ENCODE measurements at regions not wholly inside any gene's neighbourhood (a gene's known extent, or its start where the extent isn't known, plus 50 kb on each side); places are given as distances from the start of the nearest gene placed in this dataset.
A peak's percentile ranks its signal among the peaks of the same experiment; 100 is the strongest.
"Not testable (repeated sequence)": the region's sequence is repeated elsewhere in the genome, so short reads cannot be mapped to it uniquely, and the experiment has no call there.

GRCh38 chr3:40940651-40941050 lies 258.7 kb upstream of the CTNNB1 start:
- DNase-seq (ENCODE audit: low read depth in 2 of 2): no peak

- DNase-seq (ENCODE audit: low read depth in 2 of 2): not testable (repeated sequence)
Observed at GRCh38 chr3:40947022-40947421, 252.3 kb upstream of the CTNNB1 start.

GRCh38 chr3:40949347-40949746 lies 250.0 kb upstream of the CTNNB1 start:
- not testable (repeated sequence) for DNase-seq (ENCODE audit: low read depth in 2 of 2)

GRCh38 chr3:40951636-40952035 lies 247.7 kb upstream of the CTNNB1 start:
- no peak for DNase-seq (ENCODE audit: low read depth in 2 of 2)

GRCh38 chr3:40961104-40961857 lies 238.0 kb upstream of the CTNNB1 start:
- DNase-seq (ENCODE audit: low read depth in 2 of 2): no peak

GRCh38 chr3:40962721-40963120 lies 236.6 kb upstream of the CTNNB1 start:
- no peak for DNase-seq (ENCODE audit: low read depth in 2 of 2)

- no peak for DNase-seq (ENCODE audit: low read depth in 2 of 2)
Observed at GRCh38 chr3:40968666-40969065, 230.6 kb upstream of the CTNNB1 start.

- no peak for DNase-seq (ENCODE audit: low read depth in 2 of 2)
Observed at GRCh38 chr3:40969341-40969740, 230.0 kb upstream of the CTNNB1 start.

- DNase-seq (ENCODE audit: low read depth in 2 of 2): no peak
Observed at GRCh38 chr3:40969756-40970466, 229.4 kb upstream of the CTNNB1 start.

- peak; percentile 18 to 23 for DNase-seq (ENCODE audit: low read depth in 2 of 2)
Observed at GRCh38 chr3:40971191-40972168, 227.8 kb upstream of the CTNNB1 start.

GRCh38 chr3:40972350-40972749 lies 227.0 kb upstream of the CTNNB1 start:
- DNase-seq (ENCODE audit: low read depth in 2 of 2): no peak

GRCh38 chr3:40973141-40973540 lies 226.2 kb upstream of the CTNNB1 start:
- DNase-seq (ENCODE audit: low read depth in 2 of 2): no peak

- DNase-seq (ENCODE audit: low read depth in 2 of 2): no peak
Observed at GRCh38 chr3:40975711-40976121, 223.6 kb upstream of the CTNNB1 start.

- no peak for DNase-seq (ENCODE audit: low read depth in 2 of 2)
Observed at GRCh38 chr3:40976241-40976640, 223.1 kb upstream of the CTNNB1 start.

- no peak for DNase-seq (ENCODE audit: low read depth in 2 of 2)
Observed at GRCh38 chr3:40978442-40978841, 220.9 kb upstream of the CTNNB1 start.

GRCh38 chr3:40979962-40980361 lies 219.3 kb upstream of the CTNNB1 start:
- no peak for DNase-seq (ENCODE audit: low read depth in 2 of 2)

- peak in 1 of 2 donors; percentile 16 for DNase-seq (ENCODE audit: low read depth in 2 of 2)
Observed at GRCh38 chr3:40980467-40980866, 218.8 kb upstream of the CTNNB1 start.

- DNase-seq (ENCODE audit: low read depth in 2 of 2): no peak
Observed at GRCh38 chr3:40985195-40985594, 214.1 kb upstream of the CTNNB1 start.

- DNase-seq (ENCODE audit: low read depth in 2 of 2): no peak
Observed at GRCh38 chr3:40988468-40988867, 210.8 kb upstream of the CTNNB1 start.

- DNase-seq (ENCODE audit: low read depth in 2 of 2): no peak
Observed at GRCh38 chr3:40989141-40990061, 209.9 kb upstream of the CTNNB1 start.

GRCh38 chr3:40990062-40990456 lies 209.2 kb upstream of the CTNNB1 start:
- DNase-seq (ENCODE audit: low read depth in 2 of 2): no peak

Data from stimulated activated CD4-positive, alpha-beta T cell treated with anti-CD3 and anti-CD28 coated beads, Interleukin-15, amount 100 ng/mL, for 48 hours (primary cell).